ENCODE measurements at regions not wholly inside any gene's neighbourhood (a gene's known extent, or its start where the extent isn't known, plus 50 kb on each side); places are given as distances from the start of the nearest gene placed in this dataset.

DNA sequence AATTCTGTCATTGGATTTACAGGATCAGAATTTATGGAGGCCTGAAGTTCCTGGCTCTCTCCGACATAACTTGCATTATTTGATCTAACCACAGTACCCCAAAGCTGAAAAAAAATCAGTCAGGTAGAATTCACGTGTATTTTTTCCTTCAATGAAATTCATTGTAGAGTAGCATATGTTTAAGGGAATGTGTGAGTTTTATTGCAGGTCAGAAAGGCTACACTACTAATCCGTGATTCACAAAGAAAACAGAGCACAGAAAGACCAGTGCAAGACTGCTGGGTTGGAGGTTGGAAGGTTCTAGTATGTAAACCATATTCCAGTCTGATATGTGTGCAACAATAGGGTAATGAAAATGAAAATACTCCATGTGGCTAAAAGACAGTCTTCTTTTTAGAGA lies 247.0 kb upstream of the FERD3L start:
- H3K4me3 ChIP-seq: no peak overlapping the region
- TF ChIP-seq POLR2A (IDR thresholded peaks at IDR 0.05): no peak
- TF ChIP-seq, protein P1, sequence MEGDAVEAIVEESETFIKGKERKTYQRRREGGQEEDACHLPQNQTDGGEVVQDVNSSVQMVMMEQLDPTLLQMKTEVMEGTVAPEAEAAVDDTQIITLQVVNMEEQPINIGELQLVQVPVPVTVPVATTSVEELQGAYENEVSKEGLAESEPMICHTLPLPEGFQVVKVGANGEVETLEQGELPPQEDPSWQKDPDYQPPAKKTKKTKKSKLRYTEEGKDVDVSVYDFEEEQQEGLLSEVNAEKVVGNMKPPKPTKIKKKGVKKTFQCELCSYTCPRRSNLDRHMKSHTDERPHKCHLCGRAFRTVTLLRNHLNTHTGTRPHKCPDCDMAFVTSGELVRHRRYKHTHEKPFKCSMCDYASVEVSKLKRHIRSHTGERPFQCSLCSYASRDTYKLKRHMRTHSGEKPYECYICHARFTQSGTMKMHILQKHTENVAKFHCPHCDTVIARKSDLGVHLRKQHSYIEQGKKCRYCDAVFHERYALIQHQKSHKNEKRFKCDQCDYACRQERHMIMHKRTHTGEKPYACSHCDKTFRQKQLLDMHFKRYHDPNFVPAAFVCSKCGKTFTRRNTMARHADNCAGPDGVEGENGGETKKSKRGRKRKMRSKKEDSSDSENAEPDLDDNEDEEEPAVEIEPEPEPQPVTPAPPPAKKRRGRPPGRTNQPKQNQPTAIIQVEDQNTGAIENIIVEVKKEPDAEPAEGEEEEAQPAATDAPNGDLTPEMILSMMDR (IDR thresholded peaks at IDR 0.05): no peak
- TF ChIP-seq POLR2AphosphoS5 (IDR thresholded peaks at IDR 0.05): no peak

DNA sequence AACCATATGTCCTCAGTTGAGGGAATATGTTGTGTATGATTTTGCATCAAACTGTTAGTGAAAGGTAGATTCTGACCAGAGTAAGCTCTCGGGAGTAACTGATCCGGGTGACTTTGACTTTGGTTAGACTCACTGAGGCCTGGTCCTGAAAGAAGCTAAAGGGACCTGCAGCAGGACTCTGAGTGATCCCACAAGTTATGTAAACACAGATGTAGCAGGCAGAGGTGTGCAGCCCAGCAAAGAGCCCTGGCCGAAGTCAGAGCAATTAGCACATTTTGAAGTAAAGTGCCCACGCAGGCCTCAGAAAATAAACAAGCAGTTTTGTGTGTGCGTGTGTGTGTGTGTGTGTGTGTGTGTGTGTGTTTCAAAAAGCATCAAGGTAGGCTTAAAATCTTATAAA lies 245.6 kb upstream of the FERD3L start:
- DNase-seq (ENCODE audit: low spot score in 2 of 2): no peak
- intact Hi-C loops (cut with DNase I; ENCODE audit: low total_unique reads): no loop called here
- Histone ChIP-seq H3K4me3 (no peak overlapping the region), H3K4me1 (no peaks in the 10 kb centered on the region), H3K9me3 (peaks cover 0 to 3% of the 10 kb centered on the region in 2 donors), H3K27ac (no peak overlapping the region), H3K36me3 (no peaks in the 10 kb centered on the region), H3K27me3 (no peaks in the 10 kb centered on the region)
- TF ChIP-seq, protein P1 (IDR thresholded peaks at IDR 0.05): no peak
- TF ChIP-seq POLR2A (IDR thresholded peaks at IDR 0.05): no peak
- no peak for TF ChIP-seq POLR2AphosphoS5 (IDR thresholded peaks at IDR 0.05)

More for the DNA sequence above, 247.0 kb upstream of the FERD3L start:
- Histone ChIP-seq H3K36me3 (no peaks in the 10 kb centered on the region), H3K9me3 (peaks cover 0 to 3% of the 10 kb centered on the region in 2 donors), H3K4me1 (no peaks in the 10 kb centered on the region), H3K27ac (no peak overlapping the region), H3K27me3 (no peaks in the 10 kb centered on the region)
- no peak for DNase-seq (ENCODE audit: low spot score in 2 of 2)
- intact Hi-C loops (cut with DNase I; ENCODE audit: low total_unique reads): no loop called here

DNA sequence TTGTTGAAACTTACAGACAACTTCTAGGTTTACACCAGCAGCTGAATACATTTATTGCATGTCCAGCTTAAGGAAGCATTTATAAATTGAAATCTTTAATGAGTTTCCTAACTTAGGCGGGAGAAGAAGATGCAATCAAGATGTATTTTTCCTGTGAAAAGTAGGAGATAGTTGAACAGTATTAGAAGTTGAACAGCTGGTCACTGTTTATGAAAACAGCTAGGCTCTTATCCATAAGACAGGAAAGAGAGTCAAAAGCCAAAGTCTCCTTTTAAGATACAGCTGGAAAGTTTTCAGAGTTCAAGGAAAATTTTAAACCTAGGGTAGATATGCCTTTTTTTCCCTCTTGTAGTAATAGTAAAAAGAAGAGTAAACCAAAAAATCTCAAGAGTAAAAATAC lies 236.1 kb upstream of the FERD3L start:
- Histone ChIP-seq H3K36me3 (no peaks in the 10 kb centered on the region), H3K4me1 (no peaks in the 10 kb centered on the region), H3K27me3 (no peaks in the 10 kb centered on the region), H3K4me3 (no peak overlapping the region), H3K27ac (no peak overlapping the region), H3K9me3 (no peaks in the 10 kb centered on the region)
- DNase-seq (ENCODE audit: low spot score in 2 of 2): no peak
- intact Hi-C loops (cut with DNase I; ENCODE audit: low total_unique reads): no loop called here
- TF ChIP-seq, protein P1 (IDR thresholded peaks at IDR 0.05): no peak
- TF ChIP-seq POLR2AphosphoS5 (IDR thresholded peaks at IDR 0.05): no peak
- TF ChIP-seq POLR2A (IDR thresholded peaks at IDR 0.05): no peak

DNA sequence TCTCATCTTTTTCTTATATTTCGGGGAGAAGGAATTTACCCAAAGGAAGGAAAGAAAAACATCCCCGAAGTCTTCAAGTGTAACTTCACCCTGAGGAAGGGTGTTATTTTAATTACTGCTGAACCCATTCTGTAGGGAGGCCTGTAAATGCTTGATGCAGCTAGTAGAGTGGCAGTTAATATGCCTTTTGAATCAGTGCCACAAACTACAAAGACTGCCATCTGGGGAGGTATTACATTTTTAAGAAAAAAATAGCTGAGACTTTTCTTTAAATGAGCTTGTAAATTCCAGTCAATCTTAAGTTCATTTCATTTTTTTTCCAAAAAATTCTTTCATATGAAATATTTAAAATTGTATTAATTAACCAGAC lies 233.1 kb upstream of the FERD3L start:
- Histone ChIP-seq H3K4me3 (no peak overlapping the region), H3K27ac (no peak overlapping the region), H3K36me3 (no peaks in the 10 kb centered on the region), H3K27me3 (no peaks in the 10 kb centered on the region), H3K4me1 (no peaks in the 10 kb centered on the region), H3K9me3 (no peaks in the 10 kb centered on the region)
- TF ChIP-seq POLR2A (IDR thresholded peaks at IDR 0.05) (no peak), POLR2AphosphoS5 (IDR thresholded peaks at IDR 0.05) (no peak)
- TF ChIP-seq, protein P1 (IDR thresholded peaks at IDR 0.05): no peak
- no peak for DNase-seq (ENCODE audit: low spot score in 2 of 2)
- intact Hi-C loops (cut with DNase I; ENCODE audit: low total_unique reads): no loop called here

DNA sequence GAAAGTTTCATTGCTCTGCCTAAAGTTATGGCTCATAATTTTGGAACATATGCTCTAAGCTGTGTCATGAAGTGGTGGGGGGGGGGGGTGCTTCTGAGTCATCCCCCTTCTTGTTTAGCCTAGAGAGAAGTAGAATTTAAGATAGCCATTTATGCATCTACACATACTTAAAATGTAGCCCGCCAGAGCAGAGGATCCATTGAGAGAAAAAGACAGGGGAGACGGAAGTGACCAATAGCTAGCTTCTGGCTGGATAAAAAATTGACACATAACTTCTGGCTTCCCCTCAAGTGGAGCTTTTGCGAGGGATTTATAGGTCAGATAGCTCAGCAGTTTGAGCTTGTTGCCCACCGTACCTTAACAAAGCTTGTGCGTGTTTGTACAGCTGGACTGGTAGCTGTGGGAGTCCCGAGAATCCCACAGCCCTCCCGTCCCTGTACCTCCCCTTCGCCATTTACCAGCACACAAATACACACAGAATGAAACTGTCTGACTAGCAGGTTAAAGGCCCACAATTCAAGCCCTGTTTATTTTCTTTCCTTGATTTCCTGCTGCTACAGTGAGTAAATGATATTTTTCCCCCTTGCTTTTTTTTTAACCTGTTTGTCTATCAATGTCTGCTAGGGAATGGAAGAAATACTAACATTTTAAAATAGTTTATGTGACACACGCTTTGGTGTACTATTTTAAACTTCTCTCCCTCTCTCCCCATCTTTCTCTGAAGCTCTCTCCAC lies 232.6 kb upstream of the FERD3L start:
- H3K36me3 ChIP-seq: no peaks in the 10 kb centered on the region
- DNase-seq (ENCODE audit: low spot score in 2 of 2): no peak
- H3K4me3 ChIP-seq: no peak overlapping the region
- no peaks in the 10 kb centered on the region for H3K4me1 ChIP-seq
- intact Hi-C loops (cut with DNase I; ENCODE audit: low total_unique reads): no loop called here
- H3K27me3 ChIP-seq: no peaks in the 10 kb centered on the region
- no peak overlapping the region for H3K27ac ChIP-seq
- H3K9me3 ChIP-seq: no peaks in the 10 kb centered on the region
- TF ChIP-seq, protein P1 (IDR thresholded peaks at IDR 0.05): no peak

Data from breast epithelium (tissue), 4 donors.